ENCODE measurements at regions not wholly inside any gene's neighbourhood (a gene's known extent, or its start where the extent isn't known, plus 50 kb on each side); places are given as distances from the start of the nearest gene placed in this dataset.
"Not testable (repeated sequence)": the region's sequence is repeated elsewhere in the genome, so short reads cannot be mapped to it uniquely, and the experiment has no call there.

DNA sequence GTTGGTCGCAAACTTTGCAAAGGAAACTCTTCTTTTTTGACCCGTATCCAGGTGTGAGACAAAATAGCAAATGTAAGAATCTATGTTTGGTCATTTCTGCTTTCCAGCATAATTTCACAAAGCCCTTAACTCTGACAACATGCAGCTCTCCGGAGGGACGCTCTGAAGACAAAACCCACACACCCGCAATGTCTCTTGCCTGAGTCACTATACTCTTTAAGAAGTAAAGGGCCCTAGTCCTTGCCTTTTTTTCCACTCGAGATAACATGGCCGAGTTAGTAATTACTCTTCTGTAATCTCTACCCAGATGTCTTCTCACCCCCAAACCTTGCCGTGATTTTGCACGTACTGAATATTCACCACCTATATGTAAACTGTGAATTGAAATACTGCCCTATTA is 115.7 kb upstream of the ADAMTS9 start:
- no peak for DNase-seq (ENCODE audit: low spot score)

DNA sequence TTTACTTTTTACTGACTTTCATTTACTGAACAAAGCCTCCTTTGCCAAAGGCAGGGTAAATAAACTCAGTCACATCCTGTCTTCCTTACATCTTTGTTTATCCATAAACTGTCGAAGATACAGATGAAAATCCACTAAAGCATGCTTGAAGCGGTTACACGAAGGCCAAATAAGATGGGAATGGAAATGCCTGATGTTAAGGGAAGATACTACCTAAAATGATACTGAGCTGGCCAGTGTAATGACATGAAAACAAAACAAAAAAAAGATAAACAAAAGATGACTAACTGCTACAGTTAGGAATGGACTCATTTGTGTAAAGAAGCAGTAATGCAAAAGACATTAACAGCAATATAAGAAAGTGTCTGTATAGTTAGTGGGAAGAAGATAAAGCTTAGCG is 114.7 kb upstream of the ADAMTS9 start:
- no peak for DNase-seq (ENCODE audit: low spot score)

DNA sequence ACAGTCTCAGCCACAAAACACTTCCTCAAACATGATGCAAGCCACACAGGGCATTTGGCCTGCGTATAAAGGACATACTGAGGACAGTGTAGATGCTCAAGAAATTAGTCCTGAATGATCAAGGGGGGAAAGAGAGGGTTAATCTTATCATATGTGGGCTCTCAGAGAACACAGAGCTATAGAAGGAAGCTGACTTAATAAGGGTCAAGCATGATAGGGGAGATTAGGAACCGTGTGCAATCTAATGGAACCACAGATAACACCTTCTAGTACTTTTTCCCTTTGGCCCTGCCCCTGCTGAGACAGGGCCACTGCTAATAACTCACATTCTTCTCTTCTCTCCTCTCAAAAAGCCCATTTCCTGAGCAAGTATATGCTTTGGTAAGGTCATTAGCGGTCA is 114.1 kb upstream of the ADAMTS9 start:
- DNase-seq (ENCODE audit: low spot score): no peak

DNA sequence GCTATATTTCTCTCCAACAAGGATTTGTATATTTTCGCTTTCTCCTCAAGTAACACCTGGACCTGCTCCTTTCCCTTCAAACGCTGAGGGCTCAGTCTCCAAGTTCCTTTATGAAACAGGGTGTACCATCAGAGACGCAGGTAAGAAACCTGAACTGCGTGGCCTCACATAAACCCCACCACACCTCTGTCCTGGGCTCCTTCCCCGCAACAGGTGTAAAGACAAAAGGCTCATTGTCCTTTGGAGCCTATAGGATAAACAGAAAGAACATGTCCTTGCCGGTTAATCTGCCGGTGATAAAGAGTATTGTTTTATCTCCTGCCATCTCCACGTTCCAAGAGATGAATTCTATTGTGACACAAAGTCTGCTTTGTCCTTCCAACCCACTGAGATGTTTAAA is 111.8 kb upstream of the ADAMTS9 start:
- no peak for DNase-seq (ENCODE audit: low spot score)

DNA sequence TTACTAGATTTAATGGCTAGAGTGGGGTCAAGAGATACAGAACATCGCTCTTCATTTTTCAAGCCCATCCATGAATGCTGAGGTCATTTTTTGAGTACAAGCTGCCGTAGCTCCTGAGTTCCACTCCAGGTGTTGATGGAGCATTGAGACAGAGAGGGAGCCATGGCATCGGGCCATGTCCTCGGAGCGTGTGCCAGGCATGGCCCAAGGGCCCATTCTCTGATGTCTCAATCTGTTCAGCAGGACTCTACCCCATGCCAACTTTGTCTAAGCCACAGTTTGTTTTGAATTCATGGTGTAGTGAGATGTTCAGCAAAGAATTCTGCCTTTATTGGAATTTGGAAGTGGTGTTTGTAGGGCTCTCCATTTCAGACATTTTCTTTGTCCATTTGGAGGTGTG is 110.5 kb upstream of the ADAMTS9 start:
- DNase-seq (ENCODE audit: low spot score): no peak

- DNase-seq (ENCODE audit: low spot score): no peak
Observed at GRCh38 chr3:64796607-64797399, 109.0 kb upstream of the ADAMTS9 start.

DNA sequence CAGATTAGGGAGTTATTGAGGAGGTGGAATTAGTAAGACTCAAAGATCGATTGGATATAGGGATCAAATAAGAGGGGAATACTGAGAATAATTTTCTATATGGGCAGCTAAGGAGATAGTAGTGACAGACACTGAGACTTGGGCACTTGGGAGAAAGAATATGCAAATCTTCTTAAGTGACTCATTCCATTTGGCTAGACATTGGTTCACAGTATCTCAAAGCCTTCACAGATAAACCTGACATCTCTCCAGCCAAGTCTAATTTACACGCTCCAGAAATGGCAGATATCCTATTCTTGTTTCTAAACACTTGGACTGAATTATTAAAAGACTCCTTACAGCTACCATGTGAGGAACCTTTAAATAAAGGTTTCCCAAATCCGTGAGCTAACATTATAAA is 104.6 kb upstream of the ADAMTS9 start:
- no peak for DNase-seq (ENCODE audit: low spot score)

DNA sequence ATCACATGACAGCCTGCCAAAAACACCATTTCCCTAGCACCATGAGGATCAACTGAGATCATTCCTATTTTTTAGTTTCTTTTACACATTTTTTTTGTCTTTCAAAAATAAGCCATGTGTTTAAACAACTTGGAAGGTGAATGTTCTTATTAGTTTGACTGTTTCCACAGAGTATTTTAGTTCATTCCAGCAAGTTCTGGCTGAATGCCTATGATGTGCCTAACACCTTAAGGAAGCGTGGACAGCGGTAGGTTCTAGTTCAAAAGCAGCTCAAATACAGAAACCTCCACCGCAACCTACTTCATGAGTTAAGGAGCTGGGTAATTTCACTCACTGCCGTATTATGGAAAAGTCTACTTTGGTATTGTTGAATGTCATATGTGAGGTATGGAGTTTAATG is 101.3 kb upstream of the ADAMTS9 start:
- DNase-seq (ENCODE audit: low spot score): no peak

GRCh38 chr3:64783200-64783599 is 95.4 kb upstream of the ADAMTS9 start:
- no peak for DNase-seq (ENCODE audit: low spot score)

GRCh38 chr3:64780923-64781322 is 93.1 kb upstream of the ADAMTS9 start:
- not testable (repeated sequence) for DNase-seq (ENCODE audit: low spot score)

- no peak for DNase-seq (ENCODE audit: low spot score)
Observed at GRCh38 chr3:64773137-64773536, 85.3 kb upstream of the ADAMTS9 start.

DNA sequence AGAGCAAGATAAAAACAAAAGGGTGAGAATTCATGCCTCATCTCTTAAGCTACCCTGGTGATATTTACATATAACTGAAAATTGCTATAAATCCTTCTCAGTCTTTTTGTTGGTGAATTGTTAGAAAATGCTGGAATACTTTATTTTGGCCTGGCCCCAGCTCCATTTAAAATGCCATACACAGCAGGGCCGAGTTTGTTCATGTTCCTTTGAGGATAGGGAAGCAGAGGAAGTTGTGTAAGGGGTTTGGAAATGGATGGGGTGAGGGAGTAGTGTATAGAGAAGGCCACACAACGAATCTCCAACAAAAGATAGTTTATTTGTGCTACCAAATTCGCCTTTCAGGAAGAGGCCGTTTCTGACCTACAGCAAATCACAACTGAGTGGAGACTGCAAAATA is 78.6 kb upstream of the ADAMTS9 start:
- DNase-seq (ENCODE audit: low spot score): no peak

DNA sequence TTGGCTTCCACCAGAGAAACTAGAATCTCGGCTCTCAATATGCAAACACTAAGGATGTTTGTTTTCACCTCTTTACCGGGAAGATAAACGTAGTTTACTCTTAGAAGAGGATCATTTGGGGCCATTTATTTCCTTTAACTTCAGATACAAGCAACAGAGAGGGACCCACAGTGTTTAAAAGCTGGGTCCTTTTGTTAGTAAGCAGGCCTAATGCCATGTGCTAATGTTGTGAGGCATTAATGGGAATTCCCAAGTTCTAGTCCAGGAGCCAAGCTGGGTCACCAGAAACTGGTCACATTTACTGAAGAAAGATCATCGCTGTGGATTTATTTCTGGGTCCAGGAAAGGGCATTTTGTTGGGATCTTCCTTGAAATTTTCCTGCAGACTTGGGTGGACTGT is 78.1 kb upstream of the ADAMTS9 start:
- DNase-seq (ENCODE audit: low spot score): no peak

GRCh38 chr3:64764386-64764929 is 76.7 kb upstream of the ADAMTS9 start:
- no peak for DNase-seq (ENCODE audit: low spot score)

GRCh38 chr3:64763980-64764379 is 76.2 kb upstream of the ADAMTS9 start:
- DNase-seq (ENCODE audit: low spot score): no peak

GRCh38 chr3:64761729-64762128 is 73.9 kb upstream of the ADAMTS9 start:
- no peak for DNase-seq (ENCODE audit: low spot score)

GRCh38 chr3:64760258-64760657 is 72.5 kb upstream of the ADAMTS9 start:
- DNase-seq (ENCODE audit: low spot score): no peak

GRCh38 chr3:64759811-64760210 is 72.0 kb upstream of the ADAMTS9 start:
- no peak for DNase-seq (ENCODE audit: low spot score)

DNA sequence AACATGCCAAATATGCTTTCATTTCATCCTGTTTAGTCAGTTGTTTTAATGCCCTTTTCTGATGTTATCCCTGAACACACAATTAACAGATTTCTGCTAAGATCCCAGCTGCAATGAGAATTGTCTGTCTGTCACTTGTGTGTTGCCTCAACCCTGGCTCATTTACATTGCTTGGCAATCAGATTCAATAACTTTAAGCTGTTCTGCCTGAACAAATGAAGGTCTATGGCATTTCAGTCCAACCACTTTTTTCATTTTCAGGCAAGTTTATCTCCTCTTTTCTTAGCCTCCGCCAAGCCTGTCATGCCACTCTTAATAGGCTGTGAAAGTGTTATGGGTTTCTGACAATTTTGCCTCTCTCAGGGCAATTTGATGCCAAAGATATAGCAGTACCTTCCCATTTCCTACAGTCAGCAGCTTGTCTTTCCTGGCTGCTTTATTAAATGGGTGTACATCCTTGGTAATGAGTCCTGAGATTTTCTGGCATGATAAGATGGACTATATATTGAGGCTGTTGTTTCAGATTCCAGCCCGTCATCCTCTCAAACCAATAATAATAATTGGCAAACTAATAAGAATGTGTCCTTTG is 68.7 kb upstream of the ADAMTS9 start:
- DNase-seq (ENCODE audit: low spot score): no peak

GRCh38 chr3:64748244-64748904 is 60.6 kb upstream of the ADAMTS9 start:
- no peak for DNase-seq (ENCODE audit: low spot score)

DNA sequence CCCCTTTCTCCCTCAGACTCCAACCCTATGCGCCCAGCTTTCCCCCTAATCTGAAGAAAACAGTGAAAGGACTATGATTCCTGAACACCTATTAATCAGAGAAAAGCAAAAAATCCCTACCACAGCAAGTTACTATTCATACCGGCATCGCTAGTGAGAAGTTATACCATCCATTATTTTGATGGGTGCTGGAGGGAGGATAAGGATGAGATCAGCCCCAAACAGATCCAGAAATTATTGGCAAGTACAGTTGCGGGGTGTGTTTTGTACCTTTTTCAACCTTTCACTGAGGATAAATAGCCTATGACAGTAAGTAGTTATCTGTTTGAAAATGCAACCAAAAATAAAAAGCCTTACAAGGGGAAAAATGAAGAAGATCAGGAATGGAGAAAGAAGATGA is 59.9 kb upstream of the ADAMTS9 start:
- DNase-seq (ENCODE audit: low spot score): no peak

DNA sequence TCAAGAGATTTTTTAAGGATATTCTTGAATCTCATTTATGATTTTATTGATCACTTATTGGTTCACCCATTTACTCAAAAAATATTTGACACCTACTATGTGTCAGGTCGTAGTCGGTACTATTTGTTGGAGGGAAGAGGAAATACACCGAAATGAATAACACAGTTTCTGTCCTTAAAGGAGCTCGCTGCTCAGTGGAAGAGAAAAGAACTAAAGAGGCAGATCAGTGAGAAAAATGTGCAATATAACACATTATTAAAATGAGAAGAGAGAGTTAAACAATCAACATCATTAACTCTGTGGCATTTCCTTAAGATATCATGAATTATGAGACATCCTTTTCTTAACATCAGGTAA is 56.1 kb upstream of the ADAMTS9 start:
- DNase-seq (ENCODE audit: low spot score): no peak

GRCh38 chr3:64743156-64743886 is 55.5 kb upstream of the ADAMTS9 start:
- DNase-seq (ENCODE audit: low spot score): no peak

Measured in COLO829 (cell line).